ENCODE measurements at regions not wholly inside any gene's neighbourhood (a gene's known extent, or its start where the extent isn't known, plus 50 kb on each side); places are given as distances from the start of the nearest gene placed in this dataset.
"Not testable (repeated sequence)": the region's sequence is repeated elsewhere in the genome, so short reads cannot be mapped to it uniquely, and the experiment has no call there.

DNA sequence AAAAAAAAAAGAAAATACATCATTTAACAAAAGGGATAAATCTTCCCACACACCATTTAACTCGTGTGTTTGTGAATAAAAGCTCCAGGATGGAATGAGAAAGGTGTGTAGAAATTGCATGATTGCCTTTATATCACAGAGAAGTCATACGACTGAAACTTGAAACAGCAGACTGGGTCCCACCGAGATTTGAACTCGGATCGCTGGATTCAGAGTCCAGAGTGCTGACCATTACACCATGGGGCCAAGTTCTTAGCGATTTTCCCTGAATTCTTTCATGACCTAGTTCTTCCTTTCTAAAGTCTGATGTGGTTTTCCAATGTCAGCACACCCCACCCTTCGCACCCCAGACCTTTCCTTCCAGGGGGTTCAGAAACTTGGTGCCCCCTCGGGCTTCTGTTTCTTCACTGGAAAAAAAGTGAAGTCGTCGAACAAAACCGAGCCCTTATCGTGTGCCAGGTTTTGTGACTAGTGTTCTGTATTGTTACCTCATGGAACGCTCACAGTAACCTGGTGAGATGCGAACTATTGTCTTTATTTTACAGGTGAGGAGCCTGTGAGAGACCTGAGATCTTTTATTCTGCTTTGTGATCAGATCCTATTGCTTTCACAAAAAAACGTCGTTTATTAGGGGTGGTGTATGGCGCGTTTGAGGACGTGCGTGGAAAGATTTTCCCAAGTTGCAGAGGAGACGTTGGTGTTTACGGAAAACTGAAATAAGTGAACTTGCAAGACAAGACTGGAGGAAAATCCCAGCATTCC, 120.8 kb downstream of the OR2B2 start:
- DNase-seq (ENCODE audit: low spot score in 2 of 2), result no peak
- Mint-ChIP-seq H3K27me3 (peaks cover 11% of the 10 kb centered on the region), H3K36me3 (ENCODE audit: insufficient read depth) (peaks cover 15% of the 10 kb centered on the region), H3K4me1 (peaks cover 17% of the 10 kb centered on the region), H3K27ac (ENCODE audit: low read depth) (peak overlapping the region; percentile 67), H3K9me3 (no peaks in the 10 kb centered on the region), H3K4me3 (peak overlapping the region; percentile 80)
- no peak for ATAC-seq (replicated peaks; ENCODE audit: extremely low read depth, poor library complexity, severe bottlenecking)

DNA sequence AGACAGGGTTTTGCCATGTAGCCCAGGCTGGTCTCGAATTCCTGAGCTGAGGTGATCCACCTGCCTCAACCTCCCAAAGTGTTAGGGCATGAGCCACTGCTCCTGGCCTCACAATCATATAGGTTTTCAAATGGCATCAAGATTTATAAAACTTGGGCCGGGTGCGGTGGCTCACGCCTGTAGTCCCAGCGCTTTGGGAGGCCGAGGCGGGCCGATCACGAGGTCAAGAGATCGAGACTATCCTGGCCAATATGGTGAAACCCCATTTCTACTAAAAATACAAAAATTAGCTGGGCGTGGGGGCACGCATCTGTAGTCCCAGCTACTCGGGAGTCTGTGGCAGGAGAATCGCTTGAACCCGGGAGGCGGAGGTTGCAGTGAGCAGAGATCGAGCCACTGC, 123.8 kb downstream of the OR2B2 start:
- not testable (repeated sequence) for ATAC-seq (replicated peaks; ENCODE audit: extremely low read depth, poor library complexity, severe bottlenecking); DNase-seq (ENCODE audit: low spot score in 2 of 2); H3K27ac Mint-ChIP-seq (ENCODE audit: low read depth); H3K36me3 Mint-ChIP-seq (ENCODE audit: insufficient read depth); H3K4me3 Mint-ChIP-seq; H3K9me3 Mint-ChIP-seq
- H3K4me1 Mint-ChIP-seq, result peaks cover 17% of the 10 kb centered on the region
- H3K27me3 Mint-ChIP-seq, result peaks cover 21% of the 10 kb centered on the region

DNA sequence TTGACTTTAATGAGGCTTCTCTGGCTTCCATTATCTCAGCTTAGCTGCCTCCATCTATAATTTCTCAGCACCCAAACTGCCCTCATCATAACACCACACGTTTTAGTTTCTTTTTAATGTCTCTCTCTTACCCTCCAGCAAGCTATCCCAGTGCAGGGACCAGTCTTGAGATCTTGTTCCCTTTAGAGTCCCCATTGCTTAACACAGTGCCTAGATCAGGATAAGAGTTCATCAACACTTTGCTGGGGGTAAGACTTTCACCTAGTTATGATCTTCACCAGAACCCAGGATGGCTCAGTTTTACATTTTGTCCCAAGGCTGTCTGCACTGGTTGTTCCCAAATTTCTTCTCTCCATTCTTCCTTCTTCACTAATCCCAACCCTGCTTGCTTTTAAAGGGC, 126.1 kb downstream of the OR2B2 start:
- Mint-ChIP-seq H3K9me3 (no peaks in the 10 kb centered on the region), H3K4me3 (no peak overlapping the region), H3K27ac (ENCODE audit: low read depth) (no peak overlapping the region), H3K36me3 (ENCODE audit: insufficient read depth) (no peaks in the 10 kb centered on the region), H3K4me1 (no peaks in the 10 kb centered on the region), H3K27me3 (peaks cover 11% of the 10 kb centered on the region)
- ATAC-seq (replicated peaks; ENCODE audit: extremely low read depth, poor library complexity, severe bottlenecking) (no peak), DNase-seq (ENCODE audit: low spot score in 2 of 2) (no peak)

DNA sequence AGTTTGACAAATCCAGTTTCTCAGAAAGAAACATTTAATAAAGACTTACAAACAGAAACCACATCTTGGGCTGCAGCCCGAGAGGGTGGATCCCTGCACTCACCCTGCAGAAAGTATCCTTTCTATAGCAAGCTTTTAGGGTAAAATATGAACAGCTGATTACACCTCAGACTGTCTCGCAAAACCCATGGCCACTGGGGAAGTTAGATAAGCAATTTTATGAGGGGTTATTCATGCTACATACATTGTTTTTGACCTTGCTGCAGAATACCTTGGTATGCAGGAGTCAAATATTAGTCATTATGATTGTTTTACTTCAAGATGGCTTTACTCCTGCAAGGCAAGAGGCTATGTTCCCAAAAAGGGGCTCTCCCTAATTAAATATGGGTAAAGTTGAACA, 126.9 kb downstream of the OR2B2 start:
- no peak for ATAC-seq (replicated peaks; ENCODE audit: extremely low read depth, poor library complexity, severe bottlenecking)
- Mint-ChIP-seq H3K4me1 (no peaks in the 10 kb centered on the region), H3K27ac (ENCODE audit: low read depth) (no peak overlapping the region), H3K36me3 (ENCODE audit: insufficient read depth) (no peaks in the 10 kb centered on the region), H3K4me3 (no peak overlapping the region), H3K27me3 (peaks cover 10% of the 10 kb centered on the region), H3K9me3 (no peaks in the 10 kb centered on the region)
- DNase-seq (ENCODE audit: low spot score in 2 of 2), result no peak

DNA sequence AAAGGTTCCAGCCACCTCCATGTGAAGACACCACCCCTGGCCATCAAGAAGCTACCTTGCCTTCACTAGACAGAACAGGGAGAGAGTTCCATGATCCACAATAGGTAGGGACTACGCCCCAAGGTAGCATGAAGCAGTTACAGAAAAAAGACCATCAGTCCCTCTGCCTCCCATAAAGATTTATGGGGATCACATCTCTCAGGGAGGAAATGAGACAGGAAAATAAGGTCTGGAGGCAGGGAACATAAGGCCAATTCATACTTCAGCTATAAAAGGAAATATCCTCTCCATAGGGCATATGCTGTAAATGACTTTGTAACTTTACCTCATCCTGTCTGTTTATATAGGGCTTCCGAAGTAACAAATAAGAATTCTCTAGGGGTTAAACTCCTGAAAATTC, 129.4 kb downstream of the OR2B2 start:
- Mint-ChIP-seq H3K27me3 (peaks cover 21% of the 10 kb centered on the region), H3K36me3 (ENCODE audit: insufficient read depth) (peaks cover 7% of the 10 kb centered on the region), H3K27ac (ENCODE audit: low read depth) (no peak overlapping the region), H3K4me1 (peaks cover under 1% of the 10 kb centered on the region), H3K9me3 (no peaks in the 10 kb centered on the region), H3K4me3 (no peak overlapping the region)
- ATAC-seq (replicated peaks; ENCODE audit: extremely low read depth, poor library complexity, severe bottlenecking) (no peak), DNase-seq (ENCODE audit: low spot score in 2 of 2) (no peak)

DNA sequence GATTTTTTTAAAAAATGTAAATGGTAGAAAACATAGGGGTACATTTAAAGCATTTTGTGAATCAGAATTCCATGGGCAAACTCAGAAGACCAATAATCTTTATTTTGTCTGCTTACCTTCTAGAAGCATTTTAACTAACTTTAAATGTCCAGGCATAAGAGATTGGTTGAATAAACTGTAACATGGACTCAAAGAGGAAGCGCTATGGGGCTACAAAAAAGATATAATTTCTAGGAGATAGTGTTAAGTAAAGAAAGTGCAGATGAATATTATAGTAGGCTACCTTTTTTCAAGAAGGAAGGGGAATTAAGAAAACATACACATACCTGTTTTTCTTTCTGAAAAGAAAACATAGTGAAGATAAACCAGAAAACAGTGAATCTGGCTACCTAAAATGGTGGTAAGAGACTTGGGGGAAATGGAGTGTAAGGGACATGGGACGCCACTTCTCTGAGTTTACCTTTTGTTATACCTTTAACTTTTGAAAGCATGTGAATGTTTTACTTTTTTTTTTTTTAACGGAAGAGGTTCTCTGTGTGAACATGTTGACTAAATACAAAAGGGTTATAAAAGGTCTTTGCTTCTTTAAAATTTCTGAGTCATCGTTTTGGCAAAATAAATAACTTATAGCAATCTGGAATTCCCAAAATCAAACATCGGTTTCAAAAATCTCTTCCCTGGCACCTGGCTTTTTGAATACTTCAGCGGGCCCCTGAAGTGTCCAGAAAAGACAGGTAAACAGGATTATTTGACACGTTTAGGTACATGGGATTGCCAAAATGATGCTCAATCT, 133.4 kb downstream of the OR2B2 start:
- no peak overlapping the region for H3K27ac Mint-ChIP-seq (ENCODE audit: low read depth)
- DNase-seq (ENCODE audit: low spot score in 2 of 2) (no peak), ATAC-seq (replicated peaks; ENCODE audit: extremely low read depth, poor library complexity, severe bottlenecking) (no peak)
- peaks cover 6% of the 10 kb centered on the region for H3K4me1 Mint-ChIP-seq
- no peak overlapping the region for H3K4me3 Mint-ChIP-seq
- peaks cover 24% of the 10 kb centered on the region for H3K27me3 Mint-ChIP-seq
- H3K9me3 Mint-ChIP-seq, result no peaks in the 10 kb centered on the region
- peaks cover 14% of the 10 kb centered on the region for H3K36me3 Mint-ChIP-seq (ENCODE audit: insufficient read depth)

DNA sequence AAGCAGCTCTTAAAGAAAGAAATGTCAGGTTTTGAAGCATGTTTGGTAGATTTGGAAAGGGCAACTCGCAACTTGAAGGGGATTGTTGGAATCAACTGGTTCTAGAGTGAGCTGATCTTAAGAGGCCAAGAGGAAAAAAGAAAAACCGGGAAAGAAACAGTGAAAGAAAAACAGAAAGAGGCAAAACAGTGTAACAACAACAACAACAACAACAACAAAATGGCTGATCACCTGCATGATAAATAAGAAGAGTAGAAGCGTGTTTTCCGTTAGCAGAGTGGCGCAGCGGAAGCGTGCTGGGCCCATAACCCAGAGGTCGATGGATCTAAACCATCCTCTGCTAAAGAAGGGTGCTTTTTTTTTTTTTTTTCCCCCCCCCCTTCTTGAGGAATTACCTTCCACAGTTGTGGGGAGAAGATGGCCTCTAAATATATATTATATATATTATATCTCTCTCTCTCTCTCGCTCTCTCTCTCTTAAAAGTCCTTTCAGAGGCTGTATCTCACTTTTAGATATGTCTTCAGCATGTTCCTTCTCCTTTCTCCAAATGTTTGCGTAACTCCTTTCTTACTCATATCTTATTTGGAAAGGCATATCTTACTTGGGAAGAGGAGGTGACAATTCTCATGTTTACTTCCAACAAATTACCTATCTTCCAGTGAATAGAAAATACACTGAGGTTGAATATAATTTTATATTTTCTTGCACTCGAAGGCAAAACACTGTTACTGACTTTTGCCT, 134.4 kb downstream of the OR2B2 start:
- Mint-ChIP-seq H3K9me3 (no peaks in the 10 kb centered on the region), H3K27ac (ENCODE audit: low read depth) (peak overlapping the region; percentile 89), H3K4me3 (peak overlapping the region; percentile 65), H3K27me3 (peaks cover 24% of the 10 kb centered on the region), H3K4me1 (peaks cover 6% of the 10 kb centered on the region), H3K36me3 (ENCODE audit: insufficient read depth) (peaks cover 14% of the 10 kb centered on the region)
- DNase-seq (ENCODE audit: low spot score in 2 of 2) (no peak), ATAC-seq (replicated peaks; ENCODE audit: extremely low read depth, poor library complexity, severe bottlenecking) (no peak)

DNA sequence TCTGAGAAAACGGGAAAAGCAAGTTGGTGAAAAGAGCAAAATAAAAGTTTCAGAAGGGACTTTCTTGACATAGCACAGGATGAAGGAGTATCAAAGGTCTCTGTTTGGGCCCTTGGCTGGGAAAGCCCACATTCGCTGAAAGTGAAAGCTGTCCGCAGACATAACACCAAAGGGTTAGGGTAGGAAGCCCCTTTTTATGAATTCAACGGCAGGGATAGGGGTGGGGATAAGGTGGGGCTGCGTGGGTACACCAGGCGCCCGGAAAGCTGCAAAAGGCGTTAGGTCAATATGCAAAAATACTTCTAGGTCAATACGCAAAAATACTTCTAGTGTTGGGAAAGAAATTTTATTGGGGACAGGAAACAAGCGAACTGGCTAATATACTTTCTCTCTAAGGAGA, 135.1 kb downstream of the OR2B2 start:
- Mint-ChIP-seq H3K9me3 (no peaks in the 10 kb centered on the region), H3K4me3 (peak overlapping the region; percentile 65), H3K36me3 (ENCODE audit: insufficient read depth) (peaks cover 14% of the 10 kb centered on the region), H3K27ac (ENCODE audit: low read depth) (peak overlapping the region; percentile 89), H3K4me1 (peaks cover 10% of the 10 kb centered on the region), H3K27me3 (peaks cover 24% of the 10 kb centered on the region)
- DNase-seq (ENCODE audit: low spot score in 2 of 2) (no peak), ATAC-seq (replicated peaks; ENCODE audit: extremely low read depth, poor library complexity, severe bottlenecking) (no peak)

DNA sequence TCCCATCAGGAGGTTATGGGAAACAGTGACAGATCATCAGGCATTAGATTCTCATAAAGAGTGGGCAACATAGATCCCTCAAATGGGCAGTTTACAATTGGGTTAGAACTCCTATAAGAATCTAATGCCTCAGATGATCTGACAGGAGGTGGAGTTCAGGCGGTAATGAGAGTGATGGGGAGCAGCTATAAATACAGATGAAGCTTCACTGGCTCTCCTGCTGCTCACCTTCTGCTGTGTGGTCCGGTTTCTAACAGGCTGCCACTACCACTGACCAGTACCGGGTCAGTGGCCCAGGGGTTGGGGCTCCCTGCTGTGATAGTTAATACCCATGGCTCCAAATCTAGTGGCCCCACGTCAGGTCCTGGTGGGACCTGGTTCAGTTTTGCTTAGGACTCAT, 135.7 kb downstream of the OR2B2 start:
- no peak overlapping the region for H3K4me3 Mint-ChIP-seq
- no peak overlapping the region for H3K27ac Mint-ChIP-seq (ENCODE audit: low read depth)
- H3K36me3 Mint-ChIP-seq (ENCODE audit: insufficient read depth), result peaks cover 14% of the 10 kb centered on the region
- DNase-seq (ENCODE audit: low spot score in 2 of 2), result no peak
- no peaks in the 10 kb centered on the region for H3K9me3 Mint-ChIP-seq
- H3K4me1 Mint-ChIP-seq, result peaks cover 14% of the 10 kb centered on the region
- ATAC-seq (replicated peaks; ENCODE audit: extremely low read depth, poor library complexity, severe bottlenecking), result no peak
- H3K27me3 Mint-ChIP-seq, result peaks cover 24% of the 10 kb centered on the region

DNA sequence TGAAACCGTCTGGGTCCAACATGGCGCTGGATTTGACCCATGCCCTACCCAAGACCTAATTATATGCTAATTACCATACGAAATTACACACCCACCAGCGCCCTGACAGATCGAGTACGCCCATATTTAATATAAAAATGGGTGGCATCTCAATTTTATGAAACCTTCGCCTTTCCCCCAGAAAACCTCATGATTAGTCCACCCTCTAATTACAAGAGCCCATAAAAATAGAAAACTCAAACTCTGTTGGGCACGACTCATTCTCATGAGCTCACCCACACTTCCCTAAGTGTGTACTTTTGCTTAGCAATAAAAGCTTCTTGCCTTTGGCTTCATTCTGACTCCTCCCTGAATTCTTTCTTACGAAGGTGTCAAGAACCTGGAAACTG, 136.4 kb downstream of the OR2B2 start:
- DNase-seq (ENCODE audit: low spot score in 2 of 2), result no peak
- H3K36me3 Mint-ChIP-seq (ENCODE audit: insufficient read depth), result peaks cover 14% of the 10 kb centered on the region
- H3K4me3 Mint-ChIP-seq, result no peak overlapping the region
- no peak overlapping the region for H3K27ac Mint-ChIP-seq (ENCODE audit: low read depth)
- no peak for ATAC-seq (replicated peaks; ENCODE audit: extremely low read depth, poor library complexity, severe bottlenecking)
- H3K27me3 Mint-ChIP-seq, result peaks cover 24% of the 10 kb centered on the region
- no peaks in the 10 kb centered on the region for H3K9me3 Mint-ChIP-seq
- peaks cover 14% of the 10 kb centered on the region for H3K4me1 Mint-ChIP-seq

DNA sequence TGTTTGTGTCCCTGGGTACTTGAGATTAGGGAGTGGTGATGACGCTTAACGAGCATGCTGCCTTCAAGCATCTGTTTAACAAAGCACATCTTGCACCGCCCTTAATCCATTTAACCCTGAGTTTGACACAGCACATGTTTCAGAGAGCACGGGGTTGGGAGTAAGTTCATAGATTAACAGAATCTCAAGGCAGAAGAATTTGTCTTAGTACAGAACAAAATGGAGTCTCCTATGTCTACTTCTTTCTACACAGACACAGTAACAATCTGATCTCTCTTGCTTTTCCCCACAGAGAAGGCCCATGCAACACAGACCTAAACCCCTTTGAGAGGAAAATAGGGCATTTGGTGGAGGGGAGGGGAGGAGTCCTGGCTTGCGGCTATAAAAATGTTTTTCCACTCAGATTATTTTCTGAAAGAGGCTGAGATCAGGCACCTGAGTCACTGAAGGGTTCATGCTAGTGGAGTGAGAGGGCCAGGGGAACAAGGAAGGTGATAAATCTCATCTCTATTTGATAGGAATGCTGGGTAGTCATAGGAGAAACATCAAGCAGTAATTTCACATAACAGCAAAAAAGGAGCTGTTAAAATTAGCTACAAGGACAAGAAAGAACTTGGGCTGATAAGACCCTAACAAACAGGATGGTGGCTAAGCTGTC, 136.9 kb downstream of the OR2B2 start:
- H3K4me3 Mint-ChIP-seq; ATAC-seq (replicated peaks; ENCODE audit: extremely low read depth, poor library complexity, severe bottlenecking); H3K27ac Mint-ChIP-seq (ENCODE audit: low read depth); DNase-seq (ENCODE audit: low spot score in 2 of 2); H3K9me3 Mint-ChIP-seq: not testable (repeated sequence)
- H3K27me3 Mint-ChIP-seq, result peaks cover 24% of the 10 kb centered on the region
- peaks cover 14% of the 10 kb centered on the region for H3K36me3 Mint-ChIP-seq (ENCODE audit: insufficient read depth)
- H3K4me1 Mint-ChIP-seq, result peaks cover 14% of the 10 kb centered on the region

DNA sequence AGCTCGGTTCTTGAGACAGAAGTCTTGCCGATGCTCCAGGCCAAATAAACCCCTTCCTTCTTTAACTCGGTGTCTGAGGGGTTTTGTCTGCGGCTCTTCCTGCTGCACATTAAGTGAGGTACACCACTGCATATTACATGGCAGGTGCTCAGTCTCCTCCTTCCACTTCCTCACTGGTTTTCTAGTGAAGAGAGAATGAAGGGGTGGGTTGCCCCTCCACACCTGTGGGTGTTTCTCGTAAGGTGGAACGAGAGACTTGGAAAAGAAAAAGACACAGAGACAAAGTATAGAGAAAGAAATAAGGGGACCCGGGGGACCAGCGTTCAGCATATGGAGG, 138.0 kb downstream of the OR2B2 start:
- H3K27ac Mint-ChIP-seq (ENCODE audit: low read depth); H3K4me3 Mint-ChIP-seq; H3K9me3 Mint-ChIP-seq; ATAC-seq (replicated peaks; ENCODE audit: extremely low read depth, poor library complexity, severe bottlenecking); DNase-seq (ENCODE audit: low spot score in 2 of 2): not testable (repeated sequence)
- Mint-ChIP-seq H3K4me1 (peaks cover 14% of the 10 kb centered on the region), H3K27me3 (peaks cover 24% of the 10 kb centered on the region), H3K36me3 (ENCODE audit: insufficient read depth) (peaks cover 14% of the 10 kb centered on the region)
